Kidney (tissue), 13 donors: ENCODE measurements at regions not wholly inside any gene's neighbourhood (a gene's known extent, or its start where the extent isn't known, plus 50 kb on each side); places are given as distances from the start of the nearest gene placed in this dataset.

Experiments
- DNase-seq, 5 donors: peaks; one replicate each; pipeline ENCODE4 v3.0.0-alpha.2; 2013 to 2020
- FAIRE-seq: peaks from 2 replicates; lab custom pipeline; 2012; peaks lifted over from hg19 to GRCh38; lab: Jason Lieb, UNC
- H3K27ac ChIP-seq, 2 donors: one replicate each; pipeline ENCODE4 v1.7.0; 2013; ENCODE audit warnings: low read depth in 2 of 2, low read length in 2 of 2, inconsistent platforms in 1 of 2
- H3K27me3 ChIP-seq: one replicate; pipeline ENCODE4 v1.7.1; 2013; ENCODE audit warnings: low read length, inconsistent platforms; ENCODE audit not compliant: control insufficient read depth, insufficient read depth
- H3K36me3 ChIP-seq, 3 donors: one replicate each; pipeline versions ENCODE4 v1.7.0 to v1.7.1; 2013; ENCODE audit warnings: low read length in 3 of 3, control low read depth in 1 of 3, inconsistent platforms in 1 of 3; ENCODE audit not compliant: insufficient read depth in 3 of 3, control insufficient read depth in 2 of 3
- H3K4me1 ChIP-seq, 3 donors: one replicate each; pipeline versions ENCODE4 v1.7.0 to v1.7.1; 2013; ENCODE audit warnings: low read length in 3 of 3, inconsistent platforms in 1 of 3, low read depth in 1 of 3; ENCODE audit not compliant: control insufficient read depth in 2 of 3, insufficient read depth in 2 of 3
- H3K4me3 ChIP-seq, 3 donors: one replicate each; pipeline versions ENCODE4 v1.7.0 to v1.8.1; 2013; ENCODE audit warnings: low read length in 3 of 3, control low read depth in 1 of 3, inconsistent platforms in 1 of 3
- H3K9ac ChIP-seq, 3 donors: one replicate each; pipeline versions ENCODE4 v1.7.0 to v1.7.1; 2013; ENCODE audit warnings: low read length in 3 of 3, control low read depth in 1 of 3, inconsistent platforms in 1 of 3
- H3K9me3 ChIP-seq, 3 donors: one replicate each; pipeline versions ENCODE4 v1.7.0 to v1.7.1; 2013; ENCODE audit warnings: low read length in 3 of 3, control low read depth in 1 of 3, inconsistent platforms in 1 of 3; ENCODE audit not compliant: control insufficient read depth in 2 of 3, insufficient read depth in 1 of 3
- CTCF ChIP-seq: IDR thresholded peaks from 3 replicates; pipeline ENCODE4 v1.5.1; 2012; ENCODE audit warnings: mild to moderate bottlenecking, moderate library complexity, borderline replicate concordance; ENCODE audit not compliant: insufficient read depth; ENCODE audit errors: extremely low read depth
- intact Hi-C: fragments of 100-400 bp; cut with DNase I; formaldehyde crosslinking; loops from one replicate; pipeline ENCODE4 v1.11.1; 2022
- donor health status: control.
- donor health status: control.
- donor health status: control.
- donor health status: control.
- donor health status: control.
- donor health status: DM: yes; HTN: yes; CAD: no.
- donor health status: Normal renal cell carcinoma (clear cell type).

DNA sequence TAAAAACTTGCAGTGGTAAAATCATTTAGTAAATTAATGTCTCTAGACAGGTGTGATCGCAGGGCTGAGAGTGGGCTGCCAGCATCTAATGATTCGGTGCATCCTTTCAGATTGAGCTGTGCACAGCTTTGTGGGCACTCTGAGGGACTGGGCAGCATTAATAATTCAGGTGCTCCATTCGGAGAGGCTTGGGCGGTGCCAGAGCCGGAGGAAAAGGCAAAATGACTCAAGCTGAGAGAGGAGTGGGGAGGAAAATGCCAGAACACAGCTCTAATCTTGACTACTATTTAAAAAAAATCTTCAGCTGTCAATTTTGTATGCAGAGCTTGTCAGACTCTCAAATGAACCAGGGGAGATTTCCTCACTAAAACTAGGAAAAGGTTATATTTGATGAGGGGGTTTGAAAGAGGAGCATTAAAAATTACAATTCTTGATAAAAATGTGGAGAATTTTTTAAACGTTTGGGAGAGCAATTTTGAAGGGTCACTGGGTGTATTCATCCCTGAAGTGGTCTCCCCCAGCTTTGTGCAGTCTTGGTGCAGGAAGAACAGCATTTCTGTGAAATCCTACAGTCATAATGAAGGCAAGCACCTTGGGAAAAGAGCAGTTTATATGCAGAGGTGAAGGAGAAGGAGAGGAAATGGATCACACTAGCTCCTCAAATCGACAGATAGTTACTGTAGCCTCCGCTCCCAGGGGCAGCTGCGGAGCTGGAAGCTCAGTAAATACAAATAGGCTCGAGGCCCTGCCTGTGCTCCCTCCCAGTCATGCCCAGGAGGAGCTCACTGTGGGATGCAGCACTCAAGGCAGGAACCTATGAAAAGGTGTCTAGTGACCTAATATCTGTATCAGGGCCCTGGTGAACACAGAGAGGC lies 535.4 kb upstream of the RAB6C start:
- no peak overlapping the region for H3K9ac ChIP-seq
- H3K9me3 ChIP-seq, result no peaks in the 10 kb centered on the region
- no peak for TF ChIP-seq CTCF
- DNase-seq (no peak), FAIRE-seq (no peak)
- H3K4me1 ChIP-seq, result no peaks in the 10 kb centered on the region
- intact Hi-C loops, result no loop called here
- H3K27me3 ChIP-seq, result no peaks in the 10 kb centered on the region
- H3K4me3 ChIP-seq, result no peak overlapping the region
- H3K36me3 ChIP-seq, result no peaks in the 10 kb centered on the region
- H3K27ac ChIP-seq, result no peak overlapping the region

DNA sequence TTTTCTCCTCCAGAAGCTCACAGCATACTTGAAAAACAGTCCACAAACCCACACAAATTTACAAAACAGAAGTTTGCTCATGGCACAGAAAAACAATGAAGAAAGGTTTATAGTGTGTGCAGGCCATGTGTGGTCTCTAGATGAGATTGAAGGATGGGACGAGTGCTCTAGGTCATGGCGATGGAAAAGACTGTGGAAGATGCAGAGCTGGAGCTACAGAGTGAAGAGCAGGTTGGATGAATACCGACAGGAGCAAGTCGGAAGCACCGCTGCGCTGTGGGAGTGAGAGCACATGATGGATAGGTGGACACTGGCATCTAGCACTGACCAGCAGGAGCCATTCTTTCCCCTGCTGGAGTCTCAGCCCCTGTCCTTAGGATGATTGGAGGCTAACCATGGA lies 534.7 kb upstream of the RAB6C start:
- no peak overlapping the region for H3K27ac ChIP-seq
- H3K9ac ChIP-seq, result no peak overlapping the region
- FAIRE-seq, result no peak
- intact Hi-C loops, result no loop called here
- no peaks in the 10 kb centered on the region for H3K4me1 ChIP-seq
- no peaks in the 10 kb centered on the region for H3K9me3 ChIP-seq
- DNase-seq, result peak in 1 of 5 donors; percentile 30
- no peaks in the 10 kb centered on the region for H3K27me3 ChIP-seq
- H3K4me3 ChIP-seq, result no peak overlapping the region
- no peaks in the 10 kb centered on the region for H3K36me3 ChIP-seq
- no peak for TF ChIP-seq CTCF

- FAIRE-seq, result no peak
- Histone ChIP-seq H3K36me3 (no peaks in the 10 kb centered on the region), H3K9ac (no peak overlapping the region), H3K27me3 (no peaks in the 10 kb centered on the region), H3K4me1 (no peaks in the 10 kb centered on the region), H3K4me3 (no peak overlapping the region), H3K27ac (no peak overlapping the region), H3K9me3 (no peaks in the 10 kb centered on the region)
- intact Hi-C loops, result no loop called here
- TF ChIP-seq CTCF, result no peak
- peak in 1 of 5 donors; percentile 61 for DNase-seq
These were observed 522.8 kb upstream of the RAB6C start for GRCh38 chr2:129456691-129457090.
